ENCODE measurements at regions not wholly inside any gene's neighbourhood (a gene's known extent, or its start where the extent isn't known, plus 50 kb on each side); places are given as distances from the start of the nearest gene placed in this dataset.

DNA sequence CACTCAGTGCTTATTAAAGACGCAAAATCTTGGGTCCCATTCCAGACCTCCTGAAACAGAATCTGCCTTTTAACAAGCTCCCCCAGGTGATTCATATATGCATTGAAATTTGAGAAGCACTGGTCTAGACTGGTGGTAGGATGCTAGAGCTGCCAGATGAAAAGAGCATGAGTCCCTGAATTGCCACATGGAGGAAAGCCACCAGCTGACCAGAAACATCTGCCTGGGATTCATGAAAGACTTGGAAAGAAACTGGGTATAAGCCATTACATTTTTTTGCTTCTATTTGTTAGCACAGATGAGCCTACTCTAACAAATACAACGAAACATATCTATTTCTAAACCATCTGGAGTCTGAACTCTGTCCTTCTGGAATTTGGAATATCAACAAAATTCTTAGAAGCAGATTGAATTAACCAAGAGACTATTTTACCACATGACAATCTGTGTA, 228.9 kb downstream of the RBM43 start:
- Histone ChIP-seq H3K4me2 (ENCODE audit: low read length) (no peak overlapping the region), H3F3A (ENCODE audit: insufficient read depth, low read length) (no peaks in the 10 kb centered on the region), H3K27me3 (ENCODE audit: insufficient read depth, low read length) (no peaks in the 10 kb centered on the region), H3K9me2 (ENCODE audit: low read depth, low read length) (no peaks in the 10 kb centered on the region), H3K9ac (ENCODE audit: low read length) (no peak overlapping the region), H3K27ac (ENCODE audit: low read depth, low read length, poor library complexity, severe bottlenecking) (no peak overlapping the region), H3K9me3 (ENCODE audit: low read length) (no peaks in the 10 kb centered on the region), H3K36me3 (ENCODE audit: insufficient read depth, low read length) (no peaks in the 10 kb centered on the region), H3K4me3 (ENCODE audit: low read depth, low read length, poor library complexity, severe bottlenecking) (no peak overlapping the region), H2AFZ (ENCODE audit: low read length) (no peak overlapping the region), H3K79me2 (ENCODE audit: insufficient read depth, low read length) (no peaks in the 10 kb centered on the region), H3K4me1 (ENCODE audit: insufficient read depth, low read length, severe bottlenecking) (no peaks in the 10 kb centered on the region), H4K20me1 (ENCODE audit: insufficient read depth, low read length) (no peaks in the 10 kb centered on the region)
- TF ChIP-seq EZH2 (IDR thresholded peaks at IDR 0.05; ENCODE audit: borderline replicate concordance, low read length): no peak
- TF ChIP-seq, protein P1, sequence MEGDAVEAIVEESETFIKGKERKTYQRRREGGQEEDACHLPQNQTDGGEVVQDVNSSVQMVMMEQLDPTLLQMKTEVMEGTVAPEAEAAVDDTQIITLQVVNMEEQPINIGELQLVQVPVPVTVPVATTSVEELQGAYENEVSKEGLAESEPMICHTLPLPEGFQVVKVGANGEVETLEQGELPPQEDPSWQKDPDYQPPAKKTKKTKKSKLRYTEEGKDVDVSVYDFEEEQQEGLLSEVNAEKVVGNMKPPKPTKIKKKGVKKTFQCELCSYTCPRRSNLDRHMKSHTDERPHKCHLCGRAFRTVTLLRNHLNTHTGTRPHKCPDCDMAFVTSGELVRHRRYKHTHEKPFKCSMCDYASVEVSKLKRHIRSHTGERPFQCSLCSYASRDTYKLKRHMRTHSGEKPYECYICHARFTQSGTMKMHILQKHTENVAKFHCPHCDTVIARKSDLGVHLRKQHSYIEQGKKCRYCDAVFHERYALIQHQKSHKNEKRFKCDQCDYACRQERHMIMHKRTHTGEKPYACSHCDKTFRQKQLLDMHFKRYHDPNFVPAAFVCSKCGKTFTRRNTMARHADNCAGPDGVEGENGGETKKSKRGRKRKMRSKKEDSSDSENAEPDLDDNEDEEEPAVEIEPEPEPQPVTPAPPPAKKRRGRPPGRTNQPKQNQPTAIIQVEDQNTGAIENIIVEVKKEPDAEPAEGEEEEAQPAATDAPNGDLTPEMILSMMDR (IDR thresholded peaks at IDR 0.05; ENCODE audit: low read length): no peak

DNA sequence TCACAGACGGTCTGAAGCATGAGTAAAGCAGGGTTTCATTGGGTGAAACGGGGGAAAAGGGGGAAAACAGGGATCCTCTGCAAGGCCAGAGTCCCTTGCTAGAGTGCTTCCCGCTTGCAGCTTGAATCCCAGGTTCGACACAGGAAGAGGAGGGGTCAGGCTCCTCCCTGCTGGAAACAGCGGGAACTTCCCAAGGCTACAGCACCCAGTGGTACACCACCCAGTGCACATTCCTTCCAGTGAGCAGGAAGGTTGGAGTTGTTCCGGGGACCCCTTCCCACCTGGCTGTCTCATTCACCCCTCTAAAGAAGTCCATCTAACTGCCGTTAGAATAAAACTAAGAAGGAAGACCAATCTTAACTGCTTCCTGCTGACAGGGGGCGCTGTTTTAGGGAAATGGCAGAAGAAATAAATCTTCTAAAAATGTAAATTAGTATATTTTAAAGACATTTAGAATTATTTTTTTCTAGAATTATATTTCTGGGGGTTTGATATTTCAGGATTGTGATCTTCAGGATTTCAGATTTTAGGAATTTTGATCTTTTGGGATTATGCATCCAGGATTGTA, 230.9 kb downstream of the RBM43 start:
- TF ChIP-seq, protein P1 (IDR thresholded peaks at IDR 0.05; ENCODE audit: low read length): 0 out of 2 replicates have a peak, but pooled peaks have one; percentile 18
- TF ChIP-seq EZH2 (IDR thresholded peaks at IDR 0.05; ENCODE audit: borderline replicate concordance, low read length): no peak
- H3K27me3 ChIP-seq (ENCODE audit: insufficient read depth, low read length): no peaks in the 10 kb centered on the region
- H3K79me2 ChIP-seq (ENCODE audit: insufficient read depth, low read length): no peaks in the 10 kb centered on the region
- H4K20me1 ChIP-seq (ENCODE audit: insufficient read depth, low read length): no peaks in the 10 kb centered on the region
- no peak overlapping the region for H3K9ac ChIP-seq (ENCODE audit: low read length)
- H3K36me3 ChIP-seq (ENCODE audit: insufficient read depth, low read length): no peaks in the 10 kb centered on the region
- no peak overlapping the region for H3K27ac ChIP-seq (ENCODE audit: low read depth, low read length, poor library complexity, severe bottlenecking)
- H3F3A ChIP-seq (ENCODE audit: insufficient read depth, low read length): no peaks in the 10 kb centered on the region
- H3K4me3 ChIP-seq (ENCODE audit: low read depth, low read length, poor library complexity, severe bottlenecking): no peak overlapping the region
- no peaks in the 10 kb centered on the region for H3K9me2 ChIP-seq (ENCODE audit: low read depth, low read length)
- no peaks in the 10 kb centered on the region for H3K4me1 ChIP-seq (ENCODE audit: insufficient read depth, low read length, severe bottlenecking)
- no peak overlapping the region for H3K4me2 ChIP-seq (ENCODE audit: low read length)
- no peak overlapping the region for H2AFZ ChIP-seq (ENCODE audit: low read length)
- no peaks in the 10 kb centered on the region for H3K9me3 ChIP-seq (ENCODE audit: low read length)

DNA sequence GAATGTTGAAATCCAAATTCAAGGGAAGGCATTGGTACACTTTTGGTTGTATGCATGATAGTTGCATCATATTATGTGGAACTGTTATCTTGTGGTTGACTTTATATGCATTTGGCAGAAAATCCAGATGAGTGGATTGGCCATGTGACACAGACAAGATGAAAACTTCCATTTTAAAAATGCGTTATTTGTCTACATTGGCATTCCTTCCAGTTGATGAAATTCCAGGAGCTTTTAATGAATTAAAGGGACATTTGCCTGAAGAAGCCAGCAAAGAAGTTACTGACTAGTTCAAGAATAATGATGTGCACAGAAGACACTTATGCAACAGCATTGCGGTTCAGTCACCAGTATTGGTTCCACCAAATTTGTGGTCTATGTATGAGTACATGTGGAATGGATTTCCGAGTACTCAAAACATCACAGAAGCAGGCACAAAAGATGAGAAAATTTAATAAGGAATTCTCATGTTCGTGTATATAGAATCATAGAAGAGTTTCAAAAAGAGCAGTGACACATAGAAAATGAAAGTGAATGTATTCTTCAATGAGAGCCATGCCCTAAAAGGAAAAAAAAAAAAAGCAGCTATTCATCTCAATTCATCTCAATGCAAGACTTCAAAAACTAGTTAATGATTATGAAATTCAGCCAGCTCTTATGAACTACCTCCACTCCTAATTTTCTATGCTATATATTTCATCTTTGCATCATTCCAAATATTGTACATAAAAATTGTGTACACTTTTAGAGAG, 232.1 kb downstream of the RBM43 start:
- Histone ChIP-seq H3K4me3 (ENCODE audit: low read depth, low read length, poor library complexity, severe bottlenecking) (no peak overlapping the region), H3K9me3 (ENCODE audit: low read length) (no peaks in the 10 kb centered on the region), H3F3A (ENCODE audit: insufficient read depth, low read length) (no peaks in the 10 kb centered on the region), H4K20me1 (ENCODE audit: insufficient read depth, low read length) (no peaks in the 10 kb centered on the region), H2AFZ (ENCODE audit: low read length) (no peak overlapping the region), H3K4me2 (ENCODE audit: low read length) (no peak overlapping the region), H3K9me2 (ENCODE audit: low read depth, low read length) (no peaks in the 10 kb centered on the region), H3K4me1 (ENCODE audit: insufficient read depth, low read length, severe bottlenecking) (no peaks in the 10 kb centered on the region), H3K79me2 (ENCODE audit: insufficient read depth, low read length) (no peaks in the 10 kb centered on the region), H3K9ac (ENCODE audit: low read length) (no peak overlapping the region), H3K27ac (ENCODE audit: low read depth, low read length, poor library complexity, severe bottlenecking) (no peak overlapping the region), H3K27me3 (ENCODE audit: insufficient read depth, low read length) (no peaks in the 10 kb centered on the region), H3K36me3 (ENCODE audit: insufficient read depth, low read length) (no peaks in the 10 kb centered on the region)
- TF ChIP-seq, protein P1 (IDR thresholded peaks at IDR 0.05; ENCODE audit: low read length): no peak
- TF ChIP-seq EZH2 (IDR thresholded peaks at IDR 0.05; ENCODE audit: borderline replicate concordance, low read length): no peak
